GM12873 (cell line): ENCODE measurements at regions not wholly inside any gene's neighbourhood (a gene's known extent, or its start where the extent isn't known, plus 50 kb on each side); places are given as distances from the start of the nearest gene placed in this dataset.

ENCODE experiments used
- TF ChIP-seq, protein P1 (sequence below): IDR thresholded peaks from 2 replicates; pipeline ENCODE4 v1.5.1; 2012; ENCODE audit warnings: low read depth, mild to moderate bottlenecking, moderate library complexity, low read length, control low read depth; ENCODE audit not compliant: insufficient read depth; ENCODE audit errors: missing control alignments

DNA sequence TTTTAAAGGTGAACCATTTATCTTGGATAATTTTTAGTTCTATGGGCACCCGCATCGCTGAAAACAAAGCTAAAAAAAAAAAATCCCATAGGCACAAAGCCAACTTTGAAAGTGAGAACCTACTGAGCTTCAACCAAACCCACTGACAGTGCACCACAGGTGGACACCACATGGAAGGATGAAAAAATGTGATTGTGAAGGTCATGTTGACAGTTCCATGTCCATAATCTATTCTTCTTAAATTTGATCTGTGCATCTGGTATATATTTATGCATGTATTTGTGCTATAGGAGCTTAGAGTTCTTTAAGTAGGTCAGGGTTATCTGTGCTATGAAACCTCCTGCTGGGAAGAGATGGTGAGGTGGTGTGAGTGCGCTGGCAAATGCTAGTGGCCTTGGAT lies 374.3 kb downstream of the SPRY1 start:
- TF ChIP-seq, protein P1, sequence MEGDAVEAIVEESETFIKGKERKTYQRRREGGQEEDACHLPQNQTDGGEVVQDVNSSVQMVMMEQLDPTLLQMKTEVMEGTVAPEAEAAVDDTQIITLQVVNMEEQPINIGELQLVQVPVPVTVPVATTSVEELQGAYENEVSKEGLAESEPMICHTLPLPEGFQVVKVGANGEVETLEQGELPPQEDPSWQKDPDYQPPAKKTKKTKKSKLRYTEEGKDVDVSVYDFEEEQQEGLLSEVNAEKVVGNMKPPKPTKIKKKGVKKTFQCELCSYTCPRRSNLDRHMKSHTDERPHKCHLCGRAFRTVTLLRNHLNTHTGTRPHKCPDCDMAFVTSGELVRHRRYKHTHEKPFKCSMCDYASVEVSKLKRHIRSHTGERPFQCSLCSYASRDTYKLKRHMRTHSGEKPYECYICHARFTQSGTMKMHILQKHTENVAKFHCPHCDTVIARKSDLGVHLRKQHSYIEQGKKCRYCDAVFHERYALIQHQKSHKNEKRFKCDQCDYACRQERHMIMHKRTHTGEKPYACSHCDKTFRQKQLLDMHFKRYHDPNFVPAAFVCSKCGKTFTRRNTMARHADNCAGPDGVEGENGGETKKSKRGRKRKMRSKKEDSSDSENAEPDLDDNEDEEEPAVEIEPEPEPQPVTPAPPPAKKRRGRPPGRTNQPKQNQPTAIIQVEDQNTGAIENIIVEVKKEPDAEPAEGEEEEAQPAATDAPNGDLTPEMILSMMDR = no peak

DNA sequence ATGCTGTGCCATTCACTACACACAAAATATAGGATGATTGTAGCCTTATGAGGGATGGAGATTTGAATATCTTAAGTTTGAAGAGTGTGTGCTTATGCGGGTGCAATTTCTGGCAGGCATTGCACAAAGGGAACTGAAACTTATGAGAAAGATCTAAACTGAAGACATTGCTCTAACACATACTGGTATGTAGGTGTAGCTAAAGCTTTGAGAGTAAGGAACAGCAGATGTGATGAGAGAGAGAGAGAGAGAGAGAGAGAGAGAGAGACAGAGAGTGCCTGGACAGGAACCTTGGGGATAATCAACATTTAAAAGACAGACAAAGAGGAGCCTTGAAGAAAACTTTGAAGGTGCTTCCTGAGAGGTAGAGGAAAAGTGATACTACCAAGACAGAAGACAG lies 379.7 kb downstream of the SPRY1 start:
- TF ChIP-seq, protein P1 = no peak

DNA sequence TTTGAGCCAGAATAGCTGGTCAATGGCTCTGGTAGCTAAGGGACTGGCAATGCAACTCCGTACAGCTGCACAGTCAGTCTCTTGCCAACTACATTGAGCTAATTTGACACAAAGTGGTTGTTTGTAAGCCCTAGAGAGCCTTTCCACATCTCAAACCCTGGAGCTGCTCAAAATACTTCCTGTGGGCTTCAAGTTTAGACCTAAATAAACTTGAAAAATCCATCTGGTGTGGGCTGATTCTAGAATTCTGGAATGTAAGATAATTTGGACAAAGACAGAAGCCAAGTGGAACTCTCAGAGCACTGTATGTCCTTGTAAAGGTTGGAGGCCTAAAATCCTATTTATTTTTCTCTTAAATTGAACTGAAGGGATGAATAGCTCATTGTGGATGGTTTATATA lies 380.8 kb downstream of the SPRY1 start:
- TF ChIP-seq, protein P1 = no peak

DNA sequence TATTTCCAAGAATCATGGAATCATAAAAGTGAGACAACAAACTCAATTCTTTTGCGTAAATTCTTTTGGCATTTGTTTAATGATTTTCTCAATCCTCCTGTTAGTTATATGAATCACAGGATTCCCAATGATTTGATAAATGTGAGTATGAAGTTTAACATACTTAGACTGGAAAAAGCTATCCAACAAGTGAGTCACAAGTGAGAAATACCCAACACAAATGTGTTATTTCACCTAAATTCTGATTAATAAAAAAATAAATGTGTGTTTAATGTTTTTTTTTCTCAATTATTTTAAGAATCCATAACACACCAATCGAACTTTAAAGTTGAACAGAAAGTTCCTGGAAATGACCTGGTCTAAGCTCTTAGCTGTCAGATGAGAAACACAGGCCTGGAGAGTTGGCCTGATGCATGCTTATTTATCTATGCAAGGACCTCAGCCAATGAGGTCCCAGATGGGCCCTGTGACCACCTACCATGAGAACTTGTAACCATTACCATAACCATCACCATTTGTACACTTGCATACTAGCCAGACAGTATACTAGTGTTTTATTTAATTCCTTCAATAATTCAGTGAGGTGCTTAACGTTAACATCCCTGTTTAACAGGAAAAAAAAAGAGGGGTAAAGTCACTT lies 386.7 kb downstream of the SPRY1 start:
- TF ChIP-seq, protein P1 = no peak

DNA sequence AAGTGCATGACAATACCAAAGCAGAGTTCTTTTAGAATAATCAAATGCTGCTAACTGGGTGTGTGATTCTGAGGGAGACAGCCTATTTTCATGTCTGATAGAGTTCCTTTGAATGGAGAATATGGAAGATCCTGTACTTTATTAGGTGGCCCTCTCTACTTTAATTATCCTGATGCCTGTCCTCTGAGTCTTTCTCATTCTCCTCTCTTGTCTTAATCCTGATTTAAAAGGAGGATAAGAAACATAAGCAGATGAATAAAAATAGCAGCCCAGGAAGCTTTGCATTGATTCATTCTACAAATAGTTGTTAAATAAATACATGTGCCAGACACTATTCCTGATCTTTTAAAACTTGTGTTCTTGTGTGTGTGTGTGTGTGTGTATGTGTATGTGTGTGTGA lies 387.3 kb downstream of the SPRY1 start:
- TF ChIP-seq, protein P1 = no peak

DNA sequence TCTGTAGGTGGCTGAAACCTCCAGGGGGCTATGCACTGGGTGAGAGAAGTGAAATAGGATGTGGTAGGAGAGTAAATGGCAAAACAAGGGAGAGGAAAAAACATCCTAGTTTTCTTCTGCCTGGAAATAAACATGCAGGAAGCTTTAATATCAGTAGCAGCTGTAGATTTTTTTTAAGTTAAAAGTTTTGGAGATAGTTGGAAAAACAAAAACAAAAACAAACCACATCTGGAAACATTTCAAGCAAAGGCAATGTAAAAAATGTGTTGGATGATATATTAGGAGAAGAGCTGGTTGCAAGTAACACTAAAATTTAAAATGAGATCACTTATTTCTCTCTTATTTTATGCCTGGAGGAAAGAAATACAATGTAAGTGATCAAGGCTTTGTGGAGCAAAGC lies 388.0 kb downstream of the SPRY1 start:
- TF ChIP-seq, protein P1 = no peak

DNA sequence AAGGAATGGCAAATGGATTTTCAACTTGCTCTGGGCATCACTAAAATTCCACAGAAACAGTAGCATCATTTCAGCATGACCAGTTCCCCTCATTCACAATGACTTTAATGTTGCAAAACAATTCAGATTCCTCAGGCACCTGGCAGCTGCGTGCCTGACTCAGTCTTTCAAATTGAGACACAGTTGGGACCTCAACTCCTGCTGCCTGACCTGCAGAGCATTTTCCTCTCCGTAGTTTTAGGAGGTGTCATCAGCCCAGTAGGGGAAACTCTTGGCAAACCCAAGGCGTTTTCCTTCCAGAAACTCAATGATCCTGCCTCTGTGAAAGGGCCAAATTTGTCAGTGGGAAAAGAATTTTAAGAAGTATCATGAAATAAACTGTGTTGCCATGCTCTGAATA lies 388.9 kb downstream of the SPRY1 start:
- TF ChIP-seq, protein P1 = no peak
